WTC11 (cell line): ENCODE measurements at regions not wholly inside any gene's neighbourhood (a gene's known extent, or its start where the extent isn't known, plus 50 kb on each side); places are given as distances from the start of the nearest gene placed in this dataset.

Experiments used
- ATAC-seq: fragments of 200-7000 bp; cut with Tn5 transposase; 2 replicates; pipeline ENCODE4 v1.10.0; 2021; ENCODE audit warnings: mild to moderate bottlenecking, moderate library complexity
- CTCF ChIA-PET: fragments of 300-600 bp; sonication (Branson Sonifier 250); formaldehyde crosslinking; loops from one replicate; lab custom pipeline; 2021; ENCODE audit warnings: antibody characterized with exemption; lab: Charles Lee
- POLR2A ChIA-PET: fragments of 350-600 bp; sonication (Branson Sonifier 250); formaldehyde crosslinking; loops from one replicate; lab custom pipeline; 2021; ENCODE audit warnings: antibody characterized with exemption; lab: Charles Lee
- DNase-seq: peaks from one replicate; pipeline ENCODE4 v3.0.0; 2021; ENCODE audit warnings: low spot score
- H3K27ac Mint-ChIP-seq: 2 replicates; pipeline ENCODE4 v1.8.0; 2021; ENCODE audit warnings: mixed read lengths
- H3K27me3 Mint-ChIP-seq: 2 replicates; pipeline ENCODE4 v1.8.0; 2021; ENCODE audit warnings: low read depth, mild to moderate bottlenecking, moderate library complexity, mixed read lengths
- H3K36me3 Mint-ChIP-seq: 2 replicates; pipeline ENCODE4 v1.8.0; 2021; ENCODE audit warnings: mixed read lengths
- H3K4me1 Mint-ChIP-seq: 2 replicates; pipeline ENCODE4 v1.8.0; 2022; ENCODE audit warnings: mixed read lengths
- H3K4me3 Mint-ChIP-seq: 2 replicates; pipeline ENCODE4 v1.8.0; 2021; ENCODE audit warnings: mild to moderate bottlenecking, moderate library complexity, mixed read lengths
- H3K9me3 Mint-ChIP-seq: 2 replicates; pipeline ENCODE4 v1.8.0; 2021; ENCODE audit warnings: mixed read lengths
- CDX4 ChIP-seq: fragments of 250-450 bp; sonication (Bioruptor Pico); IDR thresholded peaks from 2 replicates; pipeline ENCODE4 v1.9.0; 2021; ENCODE audit warnings: moderate library complexity, mild to moderate bottlenecking, inconsistent platforms, borderline replicate concordance
- CREM ChIP-seq: sonication (generic); formaldehyde crosslinking; IDR thresholded peaks from 2 replicates; pipeline ENCODE4 v1.8.1; 2022; ENCODE audit warnings: mild to moderate bottlenecking, missing genetic modification reagents, moderate library complexity
- ELF4 ChIP-seq: sonication (generic); formaldehyde crosslinking; IDR thresholded peaks from 2 replicates; pipeline ENCODE4 v1.8.1; 2022; ENCODE audit warnings: low read depth, mild to moderate bottlenecking, moderate library complexity, missing genetic modification reagents
- ERG ChIP-seq: fragments of 250-450 bp; sonication (Bioruptor Pico); IDR thresholded peaks from 2 replicates; pipeline ENCODE4 v1.8.0; 2021; ENCODE audit warnings: mild to moderate bottlenecking
- ESRRA ChIP-seq: sonication (generic); formaldehyde crosslinking; IDR thresholded peaks from 2 replicates; pipeline ENCODE4 v1.8.1; 2022; ENCODE audit warnings: mild to moderate bottlenecking, missing genetic modification reagents, borderline replicate concordance
- GRHL2 ChIP-seq: fragments of 250-450 bp; sonication (Bioruptor Pico); IDR thresholded peaks from 2 replicates; pipeline ENCODE4 v1.8.0; 2022; ENCODE audit warnings: mild to moderate bottlenecking, moderate library complexity; ENCODE audit not compliant: insufficient replicate concordance, severe bottlenecking
- IRF2 ChIP-seq: sonication (generic); formaldehyde crosslinking; IDR thresholded peaks from 2 replicates; pipeline ENCODE4 v1.8.0; 2022; ENCODE audit warnings: low read depth, missing genetic modification reagents, borderline replicate concordance
- JUN ChIP-seq: sonication (generic); formaldehyde crosslinking; IDR thresholded peaks from 2 replicates; pipeline ENCODE4 v1.8.0; 2023; ENCODE audit warnings: mild to moderate bottlenecking, missing genetic modification reagents
- MXD4 ChIP-seq: fragments of 250-450 bp; sonication (Bioruptor Pico); IDR thresholded peaks from 2 replicates; pipeline ENCODE4 v1.8.0; 2021; ENCODE audit warnings: mild to moderate bottlenecking, moderate library complexity, borderline replicate concordance
- NR3C1 ChIP-seq: sonication (generic); formaldehyde crosslinking; conservative IDR thresholded peaks from 2 replicates; pipeline ENCODE4 v1.8.1; 2023; ENCODE audit warnings: low read depth, mild to moderate bottlenecking, missing genetic modification reagents
- PRDM15 ChIP-seq: sonication (generic); formaldehyde crosslinking; IDR thresholded peaks from 2 replicates; pipeline ENCODE4 v1.8.0; 2022; ENCODE audit warnings: missing genetic modification reagents
- USF1 ChIP-seq: sonication (generic); formaldehyde crosslinking; IDR thresholded peaks from 2 replicates; pipeline ENCODE4 v1.8.0; 2022; ENCODE audit warnings: mild to moderate bottlenecking, missing genetic modification reagents
- ZNF232 ChIP-seq: sonication (generic); formaldehyde crosslinking; IDR thresholded peaks from 2 replicates; pipeline ENCODE4 v1.8.0; 2022; ENCODE audit warnings: mild to moderate bottlenecking, missing genetic modification reagents
- TF ChIP-seq, protein P1 (sequence below): sonication (generic); formaldehyde crosslinking; IDR thresholded peaks from 2 replicates; pipeline ENCODE4 v1.8.1; 2023; ENCODE audit warnings: mild to moderate bottlenecking, missing genetic modification reagents, moderate library complexity
- TF ChIP-seq, protein P2 (sequence below): sonication (generic); formaldehyde crosslinking; IDR thresholded peaks from 2 replicates; pipeline ENCODE4 v1.8.0; 2022; ENCODE audit warnings: mild to moderate bottlenecking, missing genetic modification reagents
- TF ChIP-seq, protein P3 (sequence below): fragments of 250-450 bp; sonication (Bioruptor Pico); IDR thresholded peaks from 2 replicates; pipeline ENCODE4 v1.9.0; 2021; ENCODE audit warnings: mild to moderate bottlenecking

- CTCF ChIA-PET = no interaction called here
- TF ChIP-seq, protein P1, sequence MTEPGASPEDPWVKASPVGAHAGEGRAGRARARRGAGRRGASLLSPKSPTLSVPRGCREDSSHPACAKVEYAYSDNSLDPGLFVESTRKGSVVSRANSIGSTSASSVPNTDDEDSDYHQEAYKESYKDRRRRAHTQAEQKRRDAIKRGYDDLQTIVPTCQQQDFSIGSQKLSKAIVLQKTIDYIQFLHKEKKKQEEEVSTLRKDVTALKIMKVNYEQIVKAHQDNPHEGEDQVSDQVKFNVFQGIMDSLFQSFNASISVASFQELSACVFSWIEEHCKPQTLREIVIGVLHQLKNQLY (CRISPR knock-in tag) = no peak
- Mint-ChIP-seq H3K36me3 (peaks cover 18% of the 10 kb centered on the region), H3K4me1 (peaks cover 51% of the 10 kb centered on the region), H3K27ac (no peak overlapping the region), H3K9me3 (peaks cover 22% of the 10 kb centered on the region), H3K27me3 (peaks cover 4% of the 10 kb centered on the region; the same call in 1 of the 2 replicates), H3K4me3 (no peak overlapping the region)
- DNase-seq (no peak), ATAC-seq (no peak)
- POLR2A ChIA-PET = no interaction called here
Observed at GRCh38 chr12:107631715-107632114, 53.9 kb upstream of the PWP1 start.

DNA sequence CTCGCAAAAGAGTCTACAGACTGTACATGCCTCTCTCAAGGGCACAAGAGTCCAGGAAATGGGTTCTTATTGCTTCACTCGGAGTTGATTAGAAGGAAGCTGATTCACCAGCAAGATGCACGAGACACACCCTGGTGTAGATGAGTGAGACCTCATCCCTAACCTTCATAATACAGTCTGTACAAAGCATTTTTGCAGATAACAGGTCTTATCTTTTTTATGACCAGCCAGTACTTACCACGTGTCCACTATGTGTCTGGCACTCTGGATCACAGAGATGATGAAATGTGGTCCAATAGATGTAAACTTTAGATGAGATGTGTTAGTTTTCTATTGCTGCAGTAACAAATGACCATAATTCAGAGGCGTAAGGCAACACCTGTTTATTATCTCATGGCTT is 53.4 kb upstream of the PWP1 start:
- ChIA-PET POLR2A (no interaction called here), CTCF (no interaction called here)
- H3K27ac Mint-ChIP-seq = no peak overlapping the region
- H3K27me3 Mint-ChIP-seq = peaks cover 4% of the 10 kb centered on the region; the same call in 1 of the 2 replicates
- H3K4me1 Mint-ChIP-seq = peaks cover 53% of the 10 kb centered on the region
- TF ChIP-seq, protein P2, sequence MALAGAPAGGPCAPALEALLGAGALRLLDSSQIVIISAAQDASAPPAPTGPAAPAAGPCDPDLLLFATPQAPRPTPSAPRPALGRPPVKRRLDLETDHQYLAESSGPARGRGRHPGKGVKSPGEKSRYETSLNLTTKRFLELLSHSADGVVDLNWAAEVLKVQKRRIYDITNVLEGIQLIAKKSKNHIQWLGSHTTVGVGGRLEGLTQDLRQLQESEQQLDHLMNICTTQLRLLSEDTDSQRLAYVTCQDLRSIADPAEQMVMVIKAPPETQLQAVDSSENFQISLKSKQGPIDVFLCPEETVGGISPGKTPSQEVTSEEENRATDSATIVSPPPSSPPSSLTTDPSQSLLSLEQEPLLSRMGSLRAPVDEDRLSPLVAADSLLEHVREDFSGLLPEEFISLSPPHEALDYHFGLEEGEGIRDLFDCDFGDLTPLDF (CRISPR knock-in tag) = no peak
- TF ChIP-seq CDX4 (CRISPR knock-in tag) (no peak), IRF2 (CRISPR knock-in tag) (no peak), JUN (no peak), ELF4 (CRISPR knock-in tag) (no peak), ZNF232 (CRISPR knock-in tag) (no peak), ESRRA (CRISPR knock-in tag) (no peak), CREM (no peak), USF1 (CRISPR knock-in tag) (no peak), PRDM15 (CRISPR knock-in tag) (no peak), ERG (CRISPR knock-in tag) (no peak), MXD4 (CRISPR knock-in tag) (no peak), GRHL2 (CRISPR knock-in tag) (no peak), NR3C1 (CRISPR knock-in tag) (no peak)
- TF ChIP-seq, protein P3, sequence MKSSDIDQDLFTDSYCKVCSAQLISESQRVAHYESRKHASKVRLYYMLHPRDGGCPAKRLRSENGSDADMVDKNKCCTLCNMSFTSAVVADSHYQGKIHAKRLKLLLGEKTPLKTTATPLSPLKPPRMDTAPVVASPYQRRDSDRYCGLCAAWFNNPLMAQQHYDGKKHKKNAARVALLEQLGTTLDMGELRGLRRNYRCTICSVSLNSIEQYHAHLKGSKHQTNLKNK (CRISPR knock-in tag) = no peak
- ATAC-seq = no peak
- peaks cover 22% of the 10 kb centered on the region for H3K9me3 Mint-ChIP-seq
- no peak overlapping the region for H3K4me3 Mint-ChIP-seq
- peaks cover 18% of the 10 kb centered on the region for H3K36me3 Mint-ChIP-seq
- DNase-seq = no peak
